Activated CD8-positive, alpha-beta memory T cell treated with anti-CD3 and anti-CD28 coated beads, Interleukin-2, amount 50 U/mL, for 24 hours (primary cell): ENCODE measurements at regions not wholly inside any gene's neighbourhood (a gene's known extent, or its start where the extent isn't known, plus 50 kb on each side); places are given as distances from the start of the nearest gene placed in this dataset.
"Not testable (repeated sequence)": the region's sequence is repeated elsewhere in the genome, so short reads cannot be mapped to it uniquely, and the experiment has no call there.

ENCODE experiments used
- DNase-seq: peaks from one replicate; pipeline ENCODE4 v3.0.0-alpha.2; 2020; ENCODE audit errors: extremely low read depth

GRCh38 chr21:27893619-27894018 lies 926.7 kb upstream of the ADAMTS5 start:
- not testable (repeated sequence) for DNase-seq

- not testable (repeated sequence) for DNase-seq
These were observed 924.6 kb upstream of the ADAMTS5 start for GRCh38 chr21:27891495-27891894.

GRCh38 chr21:27887808-27888455 lies 921.0 kb upstream of the ADAMTS5 start:
- not testable (repeated sequence) for DNase-seq

GRCh38 chr21:27885296-27885711 lies 918.4 kb upstream of the ADAMTS5 start:
- no peak for DNase-seq

GRCh38 chr21:27881331-27881730 lies 914.4 kb upstream of the ADAMTS5 start:
- not testable (repeated sequence) for DNase-seq

DNA sequence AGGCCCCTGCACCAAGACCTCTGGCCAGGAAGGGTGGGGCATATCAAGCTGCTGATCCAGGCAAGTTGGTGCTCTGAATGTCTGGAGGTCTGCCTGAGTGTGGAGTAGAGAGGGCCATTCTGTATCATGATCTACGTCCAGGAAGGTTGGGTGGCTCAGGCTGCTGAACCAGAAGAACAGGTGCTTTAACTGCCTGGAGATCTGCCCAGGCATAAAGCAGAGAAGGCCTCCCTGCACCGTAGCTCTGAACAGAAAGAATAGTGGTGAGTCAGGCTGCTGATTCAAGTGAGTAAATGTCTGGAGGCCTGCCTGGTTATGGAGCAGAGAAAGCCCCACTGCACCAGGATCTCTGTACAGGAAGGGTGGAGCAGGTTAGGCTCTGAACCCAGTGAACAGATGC lies 905.5 kb upstream of the ADAMTS5 start:
- DNase-seq: not testable (repeated sequence)

- not testable (repeated sequence) for DNase-seq
These were observed 903.9 kb upstream of the ADAMTS5 start for GRCh38 chr21:27870755-27871154.

GRCh38 chr21:27860314-27860955 lies 893.5 kb upstream of the ADAMTS5 start:
- DNase-seq: not testable (repeated sequence)

GRCh38 chr21:27858053-27858825 lies 891.4 kb upstream of the ADAMTS5 start:
- not testable (repeated sequence) for DNase-seq

DNA sequence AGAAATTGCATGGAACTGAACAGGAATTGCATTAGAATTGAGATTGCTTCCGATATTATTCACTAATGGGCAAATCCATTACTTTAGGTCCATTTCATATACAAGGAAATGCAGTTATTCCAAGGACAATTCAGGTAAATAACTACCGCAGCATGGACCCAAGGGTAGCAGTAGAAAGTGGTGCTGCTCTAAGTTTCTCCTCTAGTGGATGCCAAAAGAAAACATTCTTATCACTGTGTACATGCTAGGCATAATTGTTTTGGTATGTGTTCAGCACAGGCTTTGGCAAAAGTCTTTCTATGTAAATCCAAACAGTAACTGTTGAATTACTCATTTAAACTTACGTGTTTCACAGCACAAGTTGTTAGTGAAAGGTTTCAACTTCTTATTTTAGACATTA lies 890.1 kb upstream of the ADAMTS5 start:
- DNase-seq: not testable (repeated sequence)

GRCh38 chr21:27841084-27841672 lies 874.3 kb upstream of the ADAMTS5 start:
- no peak for DNase-seq

- no peak for DNase-seq
These were observed 873.4 kb upstream of the ADAMTS5 start for GRCh38 chr21:27840262-27840661.

DNA sequence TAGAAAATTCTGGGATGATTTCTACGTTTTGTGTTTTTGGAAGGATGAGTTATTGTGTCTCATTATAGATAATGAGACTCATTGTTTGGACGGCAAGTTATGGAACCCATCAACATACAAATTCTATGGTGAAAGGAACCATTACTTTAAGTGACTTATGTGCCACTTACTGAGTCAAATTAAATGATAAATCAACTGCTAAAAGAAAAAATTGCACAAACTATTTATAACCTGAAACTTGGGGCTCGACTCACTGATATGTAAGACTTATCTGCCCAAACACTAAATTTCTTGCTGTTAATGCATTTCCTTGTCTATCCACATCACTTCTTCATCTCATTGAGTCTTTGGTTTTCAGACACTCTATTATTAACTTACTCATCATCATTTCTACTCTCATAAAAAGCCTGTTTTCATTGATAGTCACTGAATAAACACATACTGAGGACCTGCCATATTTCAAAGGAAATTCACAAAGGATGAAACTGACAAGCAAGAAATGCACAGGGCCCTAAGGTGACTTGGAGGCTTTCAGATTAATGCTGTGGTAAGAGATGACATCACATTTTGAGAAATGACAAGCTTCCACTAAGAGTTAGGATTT lies 872.7 kb upstream of the ADAMTS5 start:
- DNase-seq: no peak

DNA sequence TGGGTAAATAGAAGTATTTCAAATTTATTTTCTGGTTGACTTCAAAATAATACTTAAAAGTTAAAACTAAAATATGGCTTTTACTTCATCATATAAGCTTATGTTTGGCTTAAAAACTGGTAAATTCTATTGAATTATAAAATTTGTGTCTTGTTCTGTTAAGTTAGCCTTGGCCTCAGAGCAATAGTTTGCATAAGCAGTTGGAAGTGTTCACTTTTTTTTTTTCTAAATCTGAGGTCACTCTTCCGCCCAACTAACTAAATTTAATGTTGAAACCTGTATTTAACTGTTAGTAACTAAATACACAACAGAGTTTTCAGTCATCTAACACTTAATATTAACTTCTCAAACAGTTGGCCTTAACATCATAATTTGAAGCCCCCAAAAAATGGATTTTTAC lies 871.7 kb upstream of the ADAMTS5 start:
- DNase-seq: no peak

- no peak for DNase-seq
These were observed 871.0 kb upstream of the ADAMTS5 start for GRCh38 chr21:27837936-27838335.

- DNase-seq: no peak
These were observed 866.4 kb upstream of the ADAMTS5 start for GRCh38 chr21:27833298-27833697.

DNA sequence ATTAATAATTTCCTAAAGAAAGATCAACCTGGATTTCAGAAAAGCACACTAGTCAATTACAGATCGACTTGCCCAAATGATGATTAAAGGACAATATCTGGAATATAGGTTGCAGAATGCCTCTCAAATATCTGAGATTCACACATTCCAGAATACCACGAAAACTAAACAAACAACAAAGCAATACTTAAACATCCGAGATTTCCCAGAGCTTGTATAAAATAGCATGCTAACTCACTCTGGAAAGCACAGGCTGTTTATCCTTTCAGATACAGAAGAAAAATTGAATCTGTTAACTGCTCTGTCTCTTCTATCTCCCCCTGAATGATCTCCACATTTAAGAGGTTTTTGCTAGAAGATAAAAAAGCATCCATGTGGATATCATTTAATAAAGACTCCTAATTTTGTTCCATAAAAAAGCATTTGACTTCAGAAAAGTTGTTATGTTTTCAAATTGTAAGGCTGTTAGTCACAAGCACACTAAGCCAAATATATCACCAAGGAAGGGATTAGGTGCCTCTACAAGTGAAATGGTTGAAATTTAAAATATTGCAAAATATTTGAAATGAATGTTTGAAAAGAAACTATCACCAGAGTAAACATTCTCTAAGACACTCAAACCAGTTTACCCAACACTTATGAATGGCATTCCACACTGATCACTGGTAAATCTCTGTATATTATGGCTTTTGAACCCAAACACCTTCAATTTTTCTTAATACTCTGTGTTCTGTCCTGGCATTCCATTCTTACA lies 865.1 kb upstream of the ADAMTS5 start:
- no peak for DNase-seq

DNA sequence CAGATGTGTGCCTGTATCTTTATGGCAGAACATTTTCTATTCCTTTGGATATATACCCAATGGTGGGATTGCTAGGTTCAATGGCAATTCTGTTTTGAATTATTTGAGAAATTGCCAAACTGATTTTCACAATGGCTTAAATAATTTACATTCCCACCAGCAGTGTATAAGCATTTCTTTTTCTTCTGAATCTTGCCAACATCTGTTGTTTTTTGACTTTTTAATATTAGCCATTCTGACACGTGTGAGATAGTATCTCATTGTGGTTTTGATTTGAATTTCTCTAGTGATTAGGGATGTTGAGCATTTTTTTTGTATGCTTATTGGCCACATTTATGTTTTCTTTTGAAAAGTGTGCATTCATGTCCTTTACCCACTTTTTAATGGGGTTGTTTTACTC lies 864.3 kb upstream of the ADAMTS5 start:
- DNase-seq: no peak

DNA sequence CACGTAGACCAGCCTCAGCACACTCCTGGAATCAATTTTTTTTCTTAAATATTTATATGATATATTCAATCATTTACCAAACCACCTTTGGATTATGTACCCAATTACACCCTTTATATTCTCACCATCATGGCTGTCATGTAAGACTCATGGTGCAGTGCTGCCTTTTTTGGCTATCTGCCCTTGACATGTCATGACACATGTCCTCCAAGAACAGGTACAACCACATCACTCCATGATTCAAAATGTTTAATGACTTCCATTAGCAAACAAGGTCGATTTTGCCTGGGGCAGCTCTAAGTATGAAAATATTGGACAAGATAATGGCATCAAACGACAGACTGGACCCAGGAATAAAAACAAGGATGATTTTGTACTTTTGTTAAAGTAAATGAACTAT lies 861.1 kb upstream of the ADAMTS5 start:
- no peak for DNase-seq

- DNase-seq: no peak
These were observed 858.1 kb upstream of the ADAMTS5 start for GRCh38 chr21:27825035-27825434.

GRCh38 chr21:27823652-27824201 lies 856.8 kb upstream of the ADAMTS5 start:
- no peak for DNase-seq
